Ectodermal cell (in vitro differentiated cells): ENCODE measurements at regions not wholly inside any gene's neighbourhood (a gene's known extent, or its start where the extent isn't known, plus 50 kb on each side); places are given as distances from the start of the nearest gene placed in this dataset.

ENCODE experiments used
- H3K27ac ChIP-seq: 2 replicates; pipeline ENCODE4 v1.7.0; 2013; ENCODE audit warnings: mild to moderate bottlenecking, low read depth, low read length; ENCODE audit not compliant: insufficient read depth, poor library complexity, severe bottlenecking
- H3K27me3 ChIP-seq: 2 replicates; pipeline ENCODE4 v1.7.0; 2013; ENCODE audit warnings: mild to moderate bottlenecking, low read length; ENCODE audit not compliant: insufficient read depth, control insufficient read depth, poor library complexity, severe bottlenecking
- H3K36me3 ChIP-seq: one replicate; pipeline ENCODE4 v1.7.0; 2013; ENCODE audit warnings: low read length; ENCODE audit not compliant: control insufficient read depth, insufficient read depth
- H3K4me1 ChIP-seq: one replicate; pipeline ENCODE4 v1.7.0; 2013; ENCODE audit warnings: low read length; ENCODE audit not compliant: control insufficient read depth, insufficient read depth
- H3K4me3 ChIP-seq: 2 replicates; pipeline ENCODE4 v1.7.0; 2013; ENCODE audit warnings: low read depth, low read length, control low read depth; ENCODE audit not compliant: insufficient read depth
- H3K9me3 ChIP-seq: 2 replicates; pipeline ENCODE4 v1.7.0; 2013; ENCODE audit warnings: mild to moderate bottlenecking, low read length, moderate library complexity; ENCODE audit not compliant: control insufficient read depth
- WGBS, 2 experiments: methylation state at CpG; one replicate each; pipeline ENCODE4 v1.1.7; 2013; ENCODE audit warnings: missing lambda C conversion rate in 2 of 2; 5-methylcytosine and 5-hydroxymethylcytosine counted together

DNA sequence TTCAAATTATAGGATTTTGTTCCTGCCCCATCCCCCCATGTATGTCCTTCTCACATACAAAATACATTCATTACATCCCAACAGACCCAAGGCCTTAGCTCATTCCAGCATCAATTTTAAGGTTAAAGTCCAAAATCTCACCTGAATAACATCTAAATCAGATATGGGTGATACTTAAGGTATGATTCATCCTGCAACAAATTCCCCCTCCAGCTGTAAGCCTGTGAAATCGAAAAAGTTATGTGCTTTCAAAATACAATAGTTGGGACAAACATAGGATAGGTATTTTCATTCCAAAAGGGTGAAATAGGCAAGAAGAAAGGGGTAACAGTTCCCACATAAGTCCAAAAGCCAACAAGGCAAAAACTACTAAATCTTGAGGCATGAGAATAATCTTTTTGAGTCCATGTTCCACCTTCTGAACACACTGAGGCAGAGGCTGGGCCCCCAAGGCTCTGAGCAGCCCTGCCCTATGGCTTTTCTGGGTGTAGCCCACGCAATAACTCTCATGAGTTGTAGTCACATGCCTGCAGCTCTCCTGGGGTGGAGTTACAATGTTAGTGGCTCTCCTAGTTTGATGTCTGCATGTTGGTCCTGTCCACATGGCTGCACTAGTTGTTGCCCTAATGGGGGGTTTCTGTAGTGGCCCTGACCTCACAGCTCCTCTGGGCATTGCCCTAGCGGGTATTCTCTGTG lies 243.9 kb upstream of the SMARCA2 start:
- WGBS, 2 experiments = 91 to 100% methylated on average over 2 to 3 of the region's 3 CpGs
- H3K27ac ChIP-seq = no peak overlapping the region

DNA sequence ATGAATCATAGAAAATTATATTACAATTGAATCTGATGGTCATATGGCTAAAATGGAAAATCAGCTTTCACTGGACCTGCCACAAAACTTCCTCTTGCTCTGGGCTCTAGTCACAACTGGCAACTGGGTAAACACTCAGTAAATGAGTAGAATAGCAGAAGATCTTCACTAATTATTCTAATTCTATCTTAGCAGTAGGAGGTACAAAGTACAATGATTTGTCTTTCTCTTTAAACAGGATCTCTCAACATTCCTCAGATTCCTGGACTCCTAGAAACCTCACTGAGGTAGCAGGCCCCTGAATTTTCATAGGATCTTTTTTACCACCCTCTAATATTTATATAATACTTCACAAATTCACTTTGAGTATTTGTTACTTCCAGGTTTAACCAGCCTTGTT lies 239.9 kb upstream of the SMARCA2 start:
- Histone ChIP-seq H3K4me1 (peaks cover 19% of the 10 kb centered on the region), H3K27me3 (no peaks in the 10 kb centered on the region), H3K27ac (peak overlapping the region; percentile 50), H3K36me3 (no peaks in the 10 kb centered on the region), H3K4me3 (no peak overlapping the region), H3K9me3 (no peaks in the 10 kb centered on the region)

More for the DNA sequence above, 243.9 kb upstream of the SMARCA2 start:
- Histone ChIP-seq H3K27me3 (no peaks in the 10 kb centered on the region), H3K36me3 (no peaks in the 10 kb centered on the region), H3K4me1 (peaks cover 19% of the 10 kb centered on the region), H3K9me3 (no peaks in the 10 kb centered on the region), H3K4me3 (no peak overlapping the region)

DNA sequence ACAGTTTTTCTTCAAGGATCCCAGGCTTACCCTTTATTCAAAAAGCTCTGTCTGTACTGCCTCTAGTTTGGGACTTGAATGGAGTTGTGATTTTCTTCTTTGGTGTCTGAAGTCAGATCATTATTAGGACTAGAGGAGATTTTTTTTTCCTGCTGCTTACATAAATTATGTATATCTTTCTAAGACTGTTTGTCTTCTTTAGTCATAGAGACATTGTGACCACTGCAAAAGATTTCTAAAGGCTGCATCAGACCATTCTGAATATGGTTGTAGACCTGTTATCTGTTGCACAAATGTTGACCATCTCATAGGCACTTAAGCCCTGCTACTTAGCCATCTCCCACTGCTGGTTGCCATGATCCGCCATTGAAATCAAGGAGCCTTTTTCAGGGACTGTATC lies 238.5 kb upstream of the SMARCA2 start:
- no peaks in the 10 kb centered on the region for H3K36me3 ChIP-seq
- no peaks in the 10 kb centered on the region for H3K27me3 ChIP-seq
- no peak overlapping the region for H3K4me3 ChIP-seq
- 27 to 61% methylated on average over 1 of the region's 1 CpG for WGBS, 2 experiments
- H3K9me3 ChIP-seq = no peaks in the 10 kb centered on the region
- peaks cover 19% of the 10 kb centered on the region for H3K4me1 ChIP-seq
- no peak overlapping the region for H3K27ac ChIP-seq

DNA sequence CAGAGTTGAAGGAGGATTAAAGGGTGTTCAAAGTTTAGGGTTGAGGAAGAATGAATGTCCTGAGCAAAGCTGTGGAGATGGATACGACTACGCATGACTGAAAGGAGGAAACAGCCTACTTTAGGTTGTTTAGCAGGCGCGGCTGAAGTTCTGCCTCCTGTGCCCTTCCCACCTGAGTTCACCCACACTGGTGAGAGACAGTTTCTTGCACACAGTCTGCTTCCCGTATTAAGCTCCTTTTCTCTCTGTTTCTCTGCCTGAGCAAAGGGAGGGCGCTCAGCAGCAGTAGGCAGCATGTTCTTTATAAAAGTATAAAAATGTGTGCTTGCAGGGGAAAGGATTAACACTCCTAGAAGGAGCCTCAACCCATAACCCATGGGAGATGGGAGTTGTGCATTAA lies 224.0 kb upstream of the SMARCA2 start:
- H3K27ac ChIP-seq = no peak overlapping the region
- 97% methylated on average over 5 to 6 of the region's 6 CpGs for WGBS, 2 experiments
- no peak overlapping the region for H3K4me3 ChIP-seq
- H3K36me3 ChIP-seq = no peaks in the 10 kb centered on the region
- no peaks in the 10 kb centered on the region for H3K9me3 ChIP-seq
- H3K4me1 ChIP-seq = no peaks in the 10 kb centered on the region
- no peaks in the 10 kb centered on the region for H3K27me3 ChIP-seq

DNA sequence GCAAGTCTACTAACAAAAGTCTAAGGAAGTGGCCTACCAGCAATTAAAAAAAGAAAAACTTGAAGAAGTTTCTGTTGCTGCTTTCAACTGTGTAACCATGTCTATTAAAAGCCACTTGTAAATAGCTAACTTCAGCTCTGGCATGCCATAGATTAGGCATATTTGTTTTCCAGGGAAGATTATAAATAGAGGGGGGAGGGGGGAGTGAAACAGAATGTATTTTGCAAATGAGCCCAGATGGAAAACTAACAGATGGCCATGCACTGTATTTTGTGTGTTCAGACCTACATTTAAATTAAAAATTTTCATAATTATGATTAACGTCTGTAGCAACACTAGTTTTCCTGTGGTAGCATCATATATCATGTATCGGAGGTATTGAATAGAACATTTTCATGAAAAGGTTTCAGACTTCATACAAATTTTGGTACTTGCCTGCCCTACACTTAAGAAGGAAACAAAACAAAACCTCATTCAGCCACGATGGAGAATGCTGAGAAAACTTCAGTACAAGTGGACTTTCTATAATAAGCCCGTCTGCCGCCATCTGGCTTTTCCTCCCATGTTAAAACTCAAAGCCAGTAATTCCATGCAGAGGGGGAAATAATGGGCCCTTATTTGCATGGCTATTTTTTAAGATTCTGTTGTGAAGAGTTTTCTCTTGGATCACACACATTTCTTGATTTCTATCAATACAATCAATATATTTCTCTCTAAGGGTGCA lies 220.4 kb upstream of the SMARCA2 start:
- no peaks in the 10 kb centered on the region for H3K36me3 ChIP-seq
- WGBS, 2 experiments = 95 to 100% methylated on average over 4 to 5 of the region's 5 CpGs
- no peaks in the 10 kb centered on the region for H3K4me1 ChIP-seq
- H3K27ac ChIP-seq = no peak overlapping the region
- H3K4me3 ChIP-seq = no peak overlapping the region
- H3K9me3 ChIP-seq = no peaks in the 10 kb centered on the region
- H3K27me3 ChIP-seq = no peaks in the 10 kb centered on the region

DNA sequence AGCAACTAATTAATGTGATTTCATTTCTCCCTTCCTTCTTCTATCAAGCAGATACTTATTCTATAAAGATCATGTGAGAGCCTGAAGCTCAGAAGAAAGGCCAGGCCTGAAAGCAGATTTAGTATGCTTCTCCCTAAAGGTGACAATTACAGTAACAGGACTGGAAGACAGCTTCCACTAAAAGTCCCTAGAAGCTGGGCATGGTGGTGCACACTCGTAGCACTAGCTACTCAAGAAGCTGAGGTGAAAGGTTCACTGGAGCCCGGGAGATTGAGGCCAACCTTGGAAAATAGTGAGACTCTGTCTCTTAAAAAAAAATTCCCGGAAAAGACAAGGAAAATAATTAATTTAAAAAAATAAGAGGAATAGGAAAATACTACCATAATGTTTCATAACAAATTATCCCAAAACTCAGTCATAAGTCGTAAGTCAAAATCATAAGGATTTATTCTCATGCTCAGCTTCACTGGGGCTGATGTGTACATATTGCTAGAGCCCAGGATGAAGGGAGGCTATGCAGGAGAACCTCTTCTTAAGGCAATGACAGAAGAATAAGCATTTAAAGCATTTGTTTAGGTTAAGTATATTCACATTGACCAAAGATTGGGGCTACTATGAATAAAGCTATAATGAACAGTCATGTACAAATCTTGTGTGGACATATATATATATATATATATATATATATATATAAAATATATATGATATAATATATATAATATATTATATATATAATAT lies 210.8 kb upstream of the SMARCA2 start:
- Histone ChIP-seq H3K4me3 (no peak overlapping the region), H3K9me3 (no peaks in the 10 kb centered on the region), H3K27ac (no peak overlapping the region), H3K27me3 (no peaks in the 10 kb centered on the region), H3K36me3 (no peaks in the 10 kb centered on the region), H3K4me1 (no peaks in the 10 kb centered on the region)
- WGBS, 2 experiments = 91 to 95% methylated on average over 2 to 3 of the region's 4 CpGs

DNA sequence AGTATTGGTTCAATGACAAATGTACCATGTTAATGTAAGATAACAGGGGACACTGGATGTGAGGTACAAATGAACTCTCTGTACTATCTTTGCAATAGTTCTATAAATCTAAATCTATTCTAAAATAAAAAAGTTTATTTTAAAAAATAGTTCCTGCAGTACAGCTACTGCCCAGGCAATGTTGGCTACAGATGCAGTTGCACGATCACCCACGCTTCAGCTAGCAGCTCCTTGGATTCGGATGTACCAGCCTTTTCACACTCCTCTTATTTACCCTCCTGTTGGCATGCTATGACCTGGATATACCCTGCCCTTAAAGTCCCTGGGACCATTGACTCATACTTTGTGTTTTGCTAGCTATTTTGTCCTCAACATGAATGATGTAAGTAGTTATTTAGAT lies 185.4 kb upstream of the SMARCA2 start:
- Histone ChIP-seq H3K27ac (no peak overlapping the region), H3K9me3 (no peaks in the 10 kb centered on the region)

DNA sequence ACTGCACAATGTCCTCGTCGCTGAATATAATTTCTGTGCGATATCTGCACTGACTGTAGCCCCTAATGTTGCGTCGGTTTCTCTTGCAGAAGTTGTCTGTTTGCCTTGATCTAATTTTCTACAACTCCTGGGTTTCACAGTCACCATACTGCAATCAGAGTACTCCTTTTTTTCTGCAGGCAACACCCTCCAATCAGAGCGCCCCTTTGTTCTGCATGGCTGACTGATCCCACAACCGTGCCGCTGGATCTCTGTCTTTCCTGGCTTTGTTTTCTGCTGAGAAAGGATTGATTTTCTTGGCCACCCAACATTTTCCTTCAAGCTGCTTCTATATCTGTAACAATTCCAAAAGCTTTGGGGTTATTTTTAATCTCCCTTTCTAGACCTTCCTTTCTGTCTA lies 182.2 kb upstream of the SMARCA2 start:
- Histone ChIP-seq H3K36me3 (no peaks in the 10 kb centered on the region), H3K27me3 (no peaks in the 10 kb centered on the region), H3K9me3 (no peaks in the 10 kb centered on the region), H3K4me1 (no peaks in the 10 kb centered on the region), H3K27ac (no peak overlapping the region), H3K4me3 (no peak overlapping the region)
- 85 to 87% methylated on average over 8 of the region's 8 CpGs for WGBS, 2 experiments

More for the DNA sequence above, 185.4 kb upstream of the SMARCA2 start:
- WGBS, 2 experiments = 92 to 100% methylated on average over 3 of the region's 3 CpGs
- Histone ChIP-seq H3K4me1 (no peaks in the 10 kb centered on the region), H3K27me3 (no peaks in the 10 kb centered on the region), H3K36me3 (no peaks in the 10 kb centered on the region), H3K4me3 (no peak overlapping the region)

DNA sequence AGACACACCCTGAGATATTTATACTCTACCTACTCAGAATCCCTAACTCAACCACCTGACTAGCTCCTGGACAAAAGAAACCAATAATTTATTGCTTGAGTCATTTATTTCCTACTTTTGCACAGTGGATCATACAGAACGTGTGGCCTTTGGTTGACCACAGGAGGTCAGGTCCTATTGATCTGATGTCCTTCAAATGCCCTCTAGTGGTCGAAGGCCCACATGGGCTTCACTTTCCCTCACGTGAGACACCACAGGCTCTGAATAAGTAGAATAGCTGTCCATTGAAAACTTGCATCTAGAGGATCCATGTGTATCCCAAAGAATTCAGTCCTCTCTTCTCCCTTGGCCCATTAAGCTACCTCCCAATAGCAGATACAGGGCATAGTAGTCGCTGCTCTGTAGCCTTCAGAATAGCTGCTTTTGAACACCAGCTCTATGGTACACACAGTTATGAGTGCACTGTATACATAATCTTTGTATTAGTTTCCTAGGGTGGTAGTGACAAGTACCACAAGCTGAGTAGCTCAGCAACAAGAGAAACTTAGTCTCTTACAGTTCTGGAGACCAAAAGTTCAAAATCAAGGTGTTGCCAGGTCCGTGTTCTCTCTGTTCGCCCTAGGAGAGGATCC lies 177.6 kb upstream of the SMARCA2 start:
- Histone ChIP-seq H3K27ac (no peak overlapping the region), H3K27me3 (no peaks in the 10 kb centered on the region), H3K9me3 (no peaks in the 10 kb centered on the region), H3K4me1 (no peaks in the 10 kb centered on the region), H3K36me3 (no peaks in the 10 kb centered on the region), H3K4me3 (no peak overlapping the region)
- WGBS, 2 experiments = 44 to 48% methylated on average over 6 of the region's 6 CpGs

DNA sequence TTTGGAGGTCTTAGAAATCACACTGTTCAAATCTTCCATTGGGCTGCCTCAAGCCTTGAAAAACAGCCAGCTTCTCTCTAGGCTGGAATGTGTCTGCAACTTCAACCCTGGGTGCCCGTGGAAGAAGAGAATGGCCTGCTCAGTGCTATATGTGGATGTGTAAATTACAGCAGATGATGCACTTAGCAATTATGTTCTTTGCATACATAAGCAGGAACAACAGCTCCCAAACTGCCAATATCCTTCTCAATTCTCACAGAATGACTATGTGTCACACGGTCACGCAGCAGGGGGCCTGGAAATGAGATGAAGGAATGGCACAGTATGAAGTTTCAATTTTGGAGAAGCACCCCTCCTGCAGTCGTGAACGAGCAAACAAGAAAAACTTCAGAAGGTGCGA lies 175.2 kb upstream of the SMARCA2 start:
- Histone ChIP-seq H3K4me3 (no peak overlapping the region), H3K4me1 (no peaks in the 10 kb centered on the region), H3K27me3 (no peaks in the 10 kb centered on the region), H3K9me3 (no peaks in the 10 kb centered on the region), H3K27ac (no peak overlapping the region), H3K36me3 (no peaks in the 10 kb centered on the region)
- WGBS, 2 experiments = 93 to 94% methylated on average over 6 of the region's 6 CpGs
